HT1080 (cell line): ENCODE measurements at regions not wholly inside any gene's neighbourhood (a gene's known extent, or its start where the extent isn't known, plus 50 kb on each side); places are given as distances from the start of the nearest gene placed in this dataset.

Experiments used
- DNase-seq: peaks from one replicate; pipeline ENCODE4 v3.0.0-alpha.2; 2015; ENCODE audit warnings: low read depth

DNA sequence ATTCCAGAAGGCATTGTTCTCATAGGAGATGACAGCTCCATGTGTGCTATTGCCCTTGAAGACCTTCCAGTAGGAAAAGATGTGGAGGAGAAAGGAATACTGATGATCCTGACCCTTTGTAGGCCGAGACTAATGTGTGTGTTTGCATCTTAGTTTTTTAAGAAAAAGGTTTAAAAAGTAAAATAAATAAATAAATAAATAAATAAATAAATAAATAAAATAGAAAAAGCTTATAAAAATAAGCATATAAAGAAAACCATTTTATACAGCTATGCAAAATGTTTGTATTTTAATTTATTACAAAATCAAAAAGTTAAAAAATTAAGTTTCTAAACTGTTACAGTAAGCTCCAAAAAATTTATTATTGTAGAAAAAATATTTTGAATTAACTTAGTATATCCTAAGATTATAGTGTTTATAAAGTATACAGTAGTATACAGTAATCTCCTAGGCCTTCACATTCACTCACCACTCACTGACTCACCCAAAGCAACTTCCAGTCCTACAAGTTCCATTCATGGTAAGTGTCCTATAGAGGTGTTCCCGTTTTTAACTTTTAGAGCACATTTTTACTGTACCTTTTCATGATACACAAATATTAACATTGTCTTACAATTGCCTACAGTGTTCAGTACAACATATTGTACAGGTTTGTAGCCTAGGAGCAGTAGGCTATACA, 435.2 kb upstream of the SEMA3A start:
- DNase-seq: no peak

DNA sequence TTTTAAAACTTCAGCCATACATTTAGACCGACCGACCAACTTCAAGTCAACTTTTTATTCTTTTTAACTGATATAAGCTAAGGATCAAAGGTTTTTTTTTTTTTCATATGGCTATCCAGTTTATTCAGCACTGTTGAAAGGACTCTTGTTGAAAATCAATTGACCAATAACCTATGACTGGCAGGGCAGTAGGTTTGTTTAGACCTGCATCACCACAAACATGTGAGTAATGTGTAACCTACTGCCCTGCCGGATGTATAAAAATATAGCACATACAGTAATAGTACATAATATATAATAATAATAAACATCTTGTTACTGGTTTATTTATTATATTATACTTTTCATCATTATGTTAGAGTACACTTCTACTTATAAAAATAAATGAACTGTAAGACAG, 434.6 kb upstream of the SEMA3A start:
- no peak for DNase-seq

DNA sequence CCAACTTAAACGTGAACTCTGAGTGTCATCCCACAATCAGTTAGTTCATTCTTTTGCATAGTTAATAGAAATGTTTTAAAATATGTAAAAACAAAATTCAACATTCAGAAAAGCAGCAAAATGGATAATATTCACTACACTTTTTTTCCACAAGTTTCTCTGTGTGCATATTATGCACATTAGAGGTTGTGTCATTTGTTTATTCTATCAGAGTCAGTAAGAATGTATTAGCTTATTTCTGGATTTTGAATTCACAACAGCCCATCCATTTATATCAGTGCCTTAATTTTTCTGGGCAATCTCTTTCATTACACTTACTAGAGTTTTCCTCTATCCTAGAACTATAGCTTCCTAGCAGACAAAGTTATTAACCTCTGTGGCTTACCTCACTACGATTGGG, 432.7 kb upstream of the SEMA3A start:
- no peak for DNase-seq

DNA sequence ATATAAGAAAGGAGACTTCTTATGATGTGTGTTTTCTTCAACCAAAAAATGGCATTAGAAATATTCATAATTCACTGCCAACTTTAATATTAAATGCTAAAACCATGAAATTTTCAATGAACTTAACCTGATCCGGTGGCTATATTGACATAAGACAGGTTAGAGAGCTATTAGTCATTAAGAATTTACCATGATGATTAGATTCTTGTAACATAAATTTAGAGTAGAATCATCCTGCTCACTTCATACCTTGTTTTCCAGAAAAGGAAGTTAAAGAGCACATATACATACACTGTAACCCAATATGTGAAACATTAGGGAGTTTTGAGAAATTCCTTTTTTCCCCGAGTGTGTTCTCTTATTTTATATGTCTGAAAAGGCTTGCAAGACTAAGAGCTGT, 430.3 kb upstream of the SEMA3A start:
- no peak for DNase-seq

DNA sequence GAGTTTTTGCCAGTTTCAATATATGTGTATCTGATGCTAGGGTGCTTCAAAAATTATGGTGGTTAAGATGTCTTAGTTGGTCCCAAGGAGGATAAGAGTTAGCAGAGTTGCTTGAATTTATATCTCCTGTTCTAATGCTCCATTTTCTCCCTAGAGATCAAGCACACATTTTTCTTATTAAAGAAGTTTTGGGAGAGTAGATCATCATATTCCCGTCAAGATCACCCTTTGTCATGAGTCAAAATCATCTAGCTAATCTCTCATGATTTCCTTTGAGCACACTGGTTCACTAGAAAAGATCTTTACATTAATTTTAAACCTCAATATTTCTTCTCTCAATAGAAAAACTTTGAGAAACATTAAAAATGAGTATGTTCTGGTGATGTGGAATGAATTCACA, 429.9 kb upstream of the SEMA3A start:
- no peak for DNase-seq

DNA sequence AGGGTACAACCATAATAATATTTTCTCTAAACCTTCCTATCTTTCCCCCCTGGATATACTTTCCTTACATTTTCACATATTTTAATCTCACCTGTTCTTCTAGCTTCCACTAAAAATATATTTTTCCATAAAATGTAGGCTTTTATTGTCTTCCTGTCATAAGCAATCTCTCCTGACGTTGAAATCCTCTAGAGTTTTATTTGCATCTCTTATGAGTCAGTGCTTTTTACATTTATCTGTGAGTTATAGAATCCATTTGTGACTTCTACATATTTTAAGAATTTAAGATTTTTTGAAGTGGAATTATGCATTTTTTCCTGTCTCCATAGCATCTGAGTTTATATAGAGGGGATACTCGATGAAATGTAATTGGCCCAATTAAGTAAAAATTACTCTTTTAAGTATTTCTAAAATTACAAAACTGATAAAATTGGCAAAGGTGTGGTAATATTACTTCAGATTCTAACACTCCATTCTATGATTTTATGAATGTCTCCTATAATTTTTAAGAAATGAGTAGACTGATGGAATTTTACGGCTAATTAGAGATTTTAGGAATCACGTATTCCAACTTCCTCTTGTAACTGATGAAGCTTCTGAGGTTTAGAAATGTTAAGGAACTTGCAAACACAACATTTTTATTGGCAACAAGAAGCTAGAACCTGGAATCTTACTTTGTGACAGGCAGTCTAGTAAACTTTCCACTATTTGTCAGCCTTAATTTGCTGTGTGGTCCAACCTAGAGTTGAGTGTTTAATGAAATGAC, 422.9 kb upstream of the SEMA3A start:
- no peak for DNase-seq

DNA sequence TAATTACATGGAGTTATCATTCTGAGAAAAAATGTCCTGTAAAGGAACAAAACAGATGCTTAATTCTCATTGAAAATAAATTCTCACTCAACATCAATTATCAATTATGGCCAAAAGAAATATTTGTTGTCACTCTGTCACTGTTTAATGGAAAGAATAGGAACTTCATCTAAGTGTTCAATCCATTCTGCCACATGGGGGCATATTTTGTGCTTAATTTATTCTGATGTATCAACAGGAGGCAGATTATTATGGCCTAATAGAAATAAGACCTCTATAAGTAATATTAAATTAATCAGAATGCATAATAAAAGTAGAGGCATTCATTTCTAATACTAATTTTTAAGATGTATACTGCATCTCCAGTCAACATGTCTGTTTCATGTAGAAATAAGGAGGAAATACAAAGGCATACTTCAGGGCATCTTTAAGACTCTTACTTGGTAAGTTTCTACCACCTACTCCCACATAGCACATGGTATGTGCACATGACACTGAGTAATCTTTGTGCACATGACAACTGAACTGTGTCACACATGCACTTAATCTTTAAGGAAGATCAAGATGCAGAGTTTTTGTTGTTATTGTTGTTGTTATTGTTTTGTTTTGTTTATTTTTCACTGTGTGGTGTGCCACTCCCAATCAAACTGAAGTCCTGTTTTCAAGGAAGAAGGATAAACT, 420.4 kb upstream of the SEMA3A start:
- no peak for DNase-seq

DNA sequence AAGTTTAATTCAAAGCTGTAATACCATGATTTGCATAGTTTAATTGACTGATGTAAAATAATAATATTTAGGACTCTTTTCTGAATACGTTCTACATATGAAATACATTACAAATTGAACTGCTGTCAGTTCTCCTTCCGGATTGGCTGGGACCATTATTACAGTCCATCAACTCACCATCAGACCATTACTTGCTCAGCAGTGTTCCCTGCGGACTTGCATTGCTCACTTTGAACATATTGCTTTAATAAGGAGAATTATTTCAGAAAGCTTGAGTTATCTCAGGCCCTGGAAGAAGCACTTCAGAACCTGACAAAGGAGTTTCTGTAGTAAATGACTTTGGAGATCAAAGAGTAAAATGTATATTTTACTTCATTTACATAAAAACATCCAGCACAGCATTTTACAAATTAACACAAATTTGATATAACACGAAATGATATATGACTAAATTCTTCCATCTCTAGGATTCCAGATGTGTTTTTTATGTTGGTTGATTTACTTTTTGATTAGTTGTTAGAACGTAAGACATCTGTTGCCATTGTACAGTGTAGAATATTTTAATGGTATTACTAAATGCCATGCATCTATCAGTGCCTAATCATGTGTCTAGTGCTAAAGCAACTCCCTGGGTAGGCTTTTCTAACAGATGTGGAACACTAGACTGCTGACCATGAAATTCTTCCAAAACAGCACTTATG, 418.5 kb upstream of the SEMA3A start:
- no peak for DNase-seq

DNA sequence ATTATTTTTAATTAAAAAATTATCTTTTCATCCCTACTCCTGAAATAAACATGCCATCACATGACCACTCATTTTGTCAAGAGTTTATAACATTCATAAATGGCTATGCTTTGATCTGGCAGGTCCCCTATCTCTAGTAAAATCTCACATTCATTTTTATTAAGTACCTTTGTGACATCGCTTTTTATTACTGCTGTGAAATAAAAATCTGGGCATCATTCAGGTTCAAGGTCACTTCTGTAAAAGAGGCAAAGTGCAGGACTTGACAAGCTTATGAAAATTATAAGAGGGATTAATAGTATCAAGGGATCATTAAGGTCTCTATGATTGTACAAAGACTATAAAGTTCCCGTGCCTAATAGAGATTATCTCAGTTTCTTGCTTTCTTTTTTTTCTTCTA, 416.8 kb upstream of the SEMA3A start:
- no peak for DNase-seq

DNA sequence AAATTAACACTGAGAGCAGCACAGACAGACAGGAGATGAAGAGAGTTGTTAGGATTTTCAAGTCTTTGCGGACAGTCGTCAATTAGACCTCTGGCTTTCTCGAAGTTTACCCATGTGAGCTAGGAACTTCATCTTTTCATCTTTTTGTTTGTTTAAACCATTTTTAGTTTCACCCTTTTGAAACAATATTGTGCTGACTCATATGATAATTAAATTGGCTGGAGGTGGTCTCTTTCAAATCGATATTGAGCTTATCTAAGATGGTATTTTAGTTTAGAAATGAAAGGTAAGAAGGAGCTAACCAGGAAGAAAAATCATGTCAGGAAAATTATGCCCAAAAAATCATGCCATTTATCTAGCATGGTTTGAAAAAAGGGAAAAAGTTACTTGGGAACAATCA, 415.8 kb upstream of the SEMA3A start:
- DNase-seq: no peak

DNA sequence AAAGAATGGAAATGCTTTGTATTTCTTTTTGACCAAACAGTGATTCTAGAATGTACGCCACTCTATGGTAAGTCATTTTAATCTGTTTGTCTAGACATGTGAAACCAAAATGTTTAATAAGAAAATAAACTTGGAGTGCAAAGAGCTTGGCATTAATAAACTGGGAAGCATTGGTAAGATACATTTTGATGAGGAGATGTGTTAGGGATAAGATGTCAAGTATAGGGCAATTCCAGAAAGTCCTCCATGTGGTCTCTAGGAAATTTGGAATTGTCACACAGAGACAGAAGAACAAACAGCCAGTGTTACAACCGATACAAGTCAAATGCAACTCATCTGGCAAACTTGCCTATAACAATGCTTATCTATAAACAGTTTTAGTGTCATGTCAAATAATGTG, 410.7 kb upstream of the SEMA3A start:
- no peak for DNase-seq

DNA sequence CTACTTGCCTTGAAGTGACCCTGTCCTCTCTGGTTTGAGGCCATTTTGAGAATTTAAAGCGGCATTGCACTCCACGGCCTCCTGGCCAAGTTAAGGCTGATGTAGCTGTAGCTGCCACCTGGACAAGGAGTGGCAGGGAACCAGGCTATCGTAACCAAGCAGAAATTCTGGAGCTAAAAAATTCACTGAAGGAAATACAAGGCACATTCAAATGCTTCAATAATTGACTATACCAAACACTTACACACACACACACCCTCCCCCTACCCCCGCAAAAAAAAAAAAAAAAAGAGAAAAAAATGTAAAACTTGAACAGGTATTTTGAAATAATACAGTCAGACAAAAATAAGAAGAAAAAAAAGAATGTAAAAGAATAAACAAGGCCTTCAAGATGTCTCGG, 409.0 kb upstream of the SEMA3A start:
- DNase-seq: no peak

DNA sequence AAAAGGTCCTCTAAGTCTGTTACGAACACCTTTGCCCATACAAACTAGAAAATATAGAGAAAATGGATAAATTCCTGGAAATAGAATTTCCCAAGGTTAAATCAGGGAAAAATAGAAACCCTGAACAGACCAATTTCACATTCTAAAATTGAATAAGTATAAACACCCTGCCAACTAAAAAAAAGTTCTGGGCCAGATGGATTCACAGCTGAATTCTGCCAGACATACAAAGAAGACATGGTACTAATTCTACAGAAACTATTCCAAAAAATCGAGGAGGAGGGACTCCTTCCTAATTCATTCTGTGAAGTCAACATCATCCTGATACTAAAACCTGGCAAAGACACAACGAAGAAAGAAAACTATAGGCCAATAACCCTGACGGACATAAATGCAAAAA, 400.4 kb upstream of the SEMA3A start:
- no peak for DNase-seq

DNA sequence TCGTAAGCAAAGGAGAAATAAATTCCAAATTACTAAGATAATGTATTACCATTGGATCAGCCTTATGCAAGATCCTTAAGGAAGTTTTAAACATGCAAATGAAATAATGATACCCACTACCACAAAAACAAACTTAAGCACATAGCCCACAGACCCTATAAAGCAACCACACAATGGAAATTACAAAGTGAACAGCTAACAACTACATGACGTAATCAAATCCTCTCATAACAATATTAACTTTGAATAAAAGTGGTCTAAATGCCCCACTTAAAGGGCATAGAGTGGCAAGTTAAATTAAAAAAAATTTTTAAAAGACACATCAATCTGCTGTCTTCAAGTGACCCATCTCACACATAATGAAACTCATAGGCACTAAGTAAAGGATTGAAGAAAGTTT, 397.3 kb upstream of the SEMA3A start:
- no peak for DNase-seq

DNA sequence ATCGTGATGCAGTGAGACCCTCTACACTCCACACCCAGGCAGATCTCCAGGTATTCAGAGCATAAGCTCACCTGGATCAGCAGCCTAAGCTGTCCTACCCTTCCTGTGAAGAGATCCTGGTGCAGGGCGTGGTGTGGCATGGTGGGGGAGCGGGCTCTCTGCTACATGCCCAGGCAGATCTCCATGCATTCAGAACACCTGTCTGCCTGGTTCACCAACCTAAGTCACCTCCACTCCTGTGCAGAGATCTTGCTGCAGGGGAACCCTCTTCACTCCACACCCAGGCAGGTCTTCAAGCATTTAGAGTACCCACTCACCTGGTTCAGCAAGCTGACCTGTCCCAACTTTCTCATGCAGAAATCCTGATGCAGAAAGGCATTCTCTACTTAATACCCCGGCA, 394.4 kb upstream of the SEMA3A start:
- no peak for DNase-seq

DNA sequence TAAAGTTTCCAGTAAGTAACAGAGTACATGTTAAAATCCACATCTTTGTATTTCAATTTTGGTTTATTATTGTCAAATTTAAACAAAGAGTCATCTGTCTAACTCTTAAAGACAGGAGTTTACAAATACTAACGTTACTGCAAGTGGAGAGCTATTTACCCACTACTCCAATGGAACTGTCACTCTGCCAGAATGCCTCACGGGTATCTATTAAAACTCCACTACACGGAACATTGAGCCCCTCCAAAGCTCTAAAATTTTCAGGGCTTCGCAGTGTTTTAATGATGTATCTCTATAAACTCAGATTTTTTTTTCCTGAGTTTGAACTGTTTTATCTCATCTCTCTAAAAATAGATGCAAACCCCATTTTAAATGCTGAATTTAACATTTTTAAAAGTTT, 388.7 kb upstream of the SEMA3A start:
- no peak for DNase-seq

DNA sequence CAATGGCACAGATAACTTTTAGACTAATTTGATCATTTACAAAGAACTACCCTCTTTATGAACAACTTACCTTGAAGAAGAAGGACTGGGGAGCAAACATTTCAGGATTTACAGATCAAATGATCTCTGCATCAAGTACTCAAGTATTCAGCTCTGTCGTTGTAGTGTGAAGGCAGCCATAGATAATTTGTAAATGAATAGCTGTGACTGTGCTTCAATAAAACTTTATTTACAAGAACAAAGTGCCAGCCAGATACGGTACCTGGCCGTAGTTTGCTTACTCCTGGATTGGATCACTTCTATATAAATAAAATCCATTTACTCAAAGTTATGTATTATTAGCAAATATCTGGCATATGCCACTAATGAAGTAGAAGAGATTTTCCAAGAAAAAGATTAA, 388.2 kb upstream of the SEMA3A start:
- no peak for DNase-seq

DNA sequence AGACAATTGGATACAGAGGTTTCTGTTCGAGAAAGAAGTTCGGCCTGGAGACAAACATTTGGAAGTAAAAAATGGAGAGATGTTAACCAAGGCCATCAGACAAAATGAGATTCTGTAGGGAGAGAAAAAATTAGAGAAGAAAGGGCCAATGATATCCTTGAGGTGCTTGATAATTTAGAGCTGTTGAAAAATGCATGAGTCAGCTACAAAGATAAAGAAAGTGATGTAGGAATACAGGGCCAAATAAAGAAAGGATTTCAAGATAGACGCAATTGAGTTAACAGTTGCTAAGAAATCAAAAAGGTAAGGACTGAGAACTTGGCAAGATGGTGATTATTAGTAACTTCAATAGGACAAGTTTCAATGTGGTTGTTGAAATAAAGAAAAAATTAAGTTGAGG, 384.2 kb upstream of the SEMA3A start:
- no peak for DNase-seq

DNA sequence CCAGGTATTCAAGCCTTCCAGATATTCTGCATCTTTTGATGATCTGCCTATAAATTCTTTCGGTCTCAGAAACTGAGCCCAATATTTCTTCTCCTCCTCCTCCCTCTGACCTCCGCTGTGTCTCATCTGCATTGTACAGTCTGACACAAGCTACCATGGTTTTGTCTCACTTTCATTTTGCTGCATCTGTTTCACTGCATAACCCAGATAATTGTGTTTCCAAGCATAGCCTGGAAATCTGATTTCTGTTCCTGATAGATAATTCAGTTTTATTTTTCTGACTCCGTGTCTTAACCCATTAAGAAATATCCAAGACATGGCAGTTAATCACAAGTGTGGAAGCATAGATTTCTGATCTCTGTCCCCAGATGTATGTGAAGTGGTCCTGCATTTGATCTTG, 374.2 kb upstream of the SEMA3A start:
- no peak for DNase-seq

DNA sequence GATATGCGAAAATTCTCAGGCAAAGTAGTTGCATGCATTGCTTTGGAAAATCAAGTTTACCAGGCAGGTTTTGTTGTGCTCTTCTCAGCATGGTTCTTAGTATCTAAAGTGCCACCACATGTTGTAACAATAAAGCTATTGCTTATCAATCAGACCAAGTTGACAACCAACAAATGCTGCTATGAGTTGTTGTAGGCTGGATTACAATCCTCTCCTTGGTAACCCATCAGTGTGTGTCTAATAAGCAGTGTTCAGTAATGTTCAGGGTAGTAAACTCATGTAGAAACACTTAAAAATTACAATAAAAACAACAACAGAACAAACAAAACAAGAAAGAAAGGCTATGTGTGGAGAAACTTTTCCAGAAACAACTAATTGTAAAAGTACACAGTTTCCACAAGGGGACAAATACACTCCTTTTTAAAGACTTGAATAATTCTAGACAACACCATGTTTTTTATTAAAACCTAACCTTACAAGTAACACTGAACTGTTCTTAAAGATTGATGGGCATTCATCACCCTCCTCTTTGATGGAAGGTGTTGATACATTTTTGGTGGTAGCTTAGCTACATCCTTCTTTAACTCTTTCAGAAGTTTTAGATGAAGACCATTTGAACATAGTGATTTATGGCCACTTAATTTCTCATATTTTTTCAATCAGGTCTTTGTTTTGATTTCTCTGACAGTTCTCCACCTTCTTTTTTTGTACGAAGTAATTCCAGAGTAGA, 370.9 kb upstream of the SEMA3A start:
- no peak for DNase-seq

DNA sequence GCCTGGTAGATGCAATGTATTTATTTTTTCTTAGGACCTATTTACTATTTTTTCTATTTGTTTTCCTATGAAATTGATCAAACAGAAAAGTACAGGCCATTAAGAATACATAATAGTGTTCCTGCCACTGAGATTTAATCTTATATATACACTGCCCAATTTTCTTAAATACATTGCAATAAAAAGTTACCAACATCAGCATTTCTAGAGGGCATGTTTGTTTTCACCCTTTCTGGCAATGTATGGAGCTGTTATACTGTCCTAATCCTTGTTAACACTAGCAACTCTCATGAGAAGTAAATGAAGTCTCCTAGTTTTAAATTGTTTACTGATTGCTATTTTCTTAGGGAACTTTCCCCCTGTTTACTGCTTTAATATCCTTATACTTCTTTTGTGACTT, 359.1 kb upstream of the SEMA3A start:
- DNase-seq: no peak

DNA sequence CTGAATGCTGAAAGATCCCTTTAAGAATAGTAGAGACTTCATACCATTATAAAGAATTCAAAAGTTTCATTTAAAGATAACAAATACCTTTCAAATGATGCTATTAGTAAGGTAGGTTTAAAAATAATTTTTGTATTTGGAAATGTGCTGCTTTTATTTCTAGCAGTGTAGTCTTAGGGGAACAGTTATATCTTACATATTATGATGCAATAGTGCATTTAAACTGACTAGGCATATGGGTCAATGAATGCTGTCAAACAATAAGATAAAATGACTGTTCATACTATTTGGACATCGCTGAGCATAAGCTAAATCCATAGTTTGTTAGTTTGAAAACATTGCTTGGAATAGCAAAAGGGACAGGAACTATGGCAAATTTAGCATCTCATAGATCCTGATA, 354.8 kb upstream of the SEMA3A start:
- DNase-seq: no peak
